ENCODE measurements at regions not wholly inside any gene's neighbourhood (a gene's known extent, or its start where the extent isn't known, plus 50 kb on each side); places are given as distances from the start of the nearest gene placed in this dataset.

DNA sequence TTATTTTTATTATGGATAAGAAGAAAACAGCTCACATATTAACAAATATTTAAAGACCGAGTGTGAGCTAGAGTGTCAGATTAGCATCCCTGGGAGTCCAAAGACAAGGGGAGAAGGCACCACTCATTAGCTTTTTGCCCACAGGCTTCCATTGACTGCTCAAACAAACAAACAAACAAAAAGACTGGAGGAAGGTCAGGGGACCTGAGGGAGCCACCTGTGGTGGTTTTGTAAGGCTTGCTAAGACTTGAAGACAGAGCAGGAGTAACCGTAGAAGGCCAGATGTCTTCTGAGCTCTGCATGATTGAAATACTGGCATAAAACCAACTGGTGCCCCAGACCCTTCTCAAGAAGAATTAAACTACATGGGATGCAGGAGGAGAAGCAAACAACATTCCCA, 395.2 kb upstream of the CNTN5 start:
- TF ChIP-seq, protein P1, sequence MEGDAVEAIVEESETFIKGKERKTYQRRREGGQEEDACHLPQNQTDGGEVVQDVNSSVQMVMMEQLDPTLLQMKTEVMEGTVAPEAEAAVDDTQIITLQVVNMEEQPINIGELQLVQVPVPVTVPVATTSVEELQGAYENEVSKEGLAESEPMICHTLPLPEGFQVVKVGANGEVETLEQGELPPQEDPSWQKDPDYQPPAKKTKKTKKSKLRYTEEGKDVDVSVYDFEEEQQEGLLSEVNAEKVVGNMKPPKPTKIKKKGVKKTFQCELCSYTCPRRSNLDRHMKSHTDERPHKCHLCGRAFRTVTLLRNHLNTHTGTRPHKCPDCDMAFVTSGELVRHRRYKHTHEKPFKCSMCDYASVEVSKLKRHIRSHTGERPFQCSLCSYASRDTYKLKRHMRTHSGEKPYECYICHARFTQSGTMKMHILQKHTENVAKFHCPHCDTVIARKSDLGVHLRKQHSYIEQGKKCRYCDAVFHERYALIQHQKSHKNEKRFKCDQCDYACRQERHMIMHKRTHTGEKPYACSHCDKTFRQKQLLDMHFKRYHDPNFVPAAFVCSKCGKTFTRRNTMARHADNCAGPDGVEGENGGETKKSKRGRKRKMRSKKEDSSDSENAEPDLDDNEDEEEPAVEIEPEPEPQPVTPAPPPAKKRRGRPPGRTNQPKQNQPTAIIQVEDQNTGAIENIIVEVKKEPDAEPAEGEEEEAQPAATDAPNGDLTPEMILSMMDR (IDR thresholded peaks at IDR 0.05), result no peak

DNA sequence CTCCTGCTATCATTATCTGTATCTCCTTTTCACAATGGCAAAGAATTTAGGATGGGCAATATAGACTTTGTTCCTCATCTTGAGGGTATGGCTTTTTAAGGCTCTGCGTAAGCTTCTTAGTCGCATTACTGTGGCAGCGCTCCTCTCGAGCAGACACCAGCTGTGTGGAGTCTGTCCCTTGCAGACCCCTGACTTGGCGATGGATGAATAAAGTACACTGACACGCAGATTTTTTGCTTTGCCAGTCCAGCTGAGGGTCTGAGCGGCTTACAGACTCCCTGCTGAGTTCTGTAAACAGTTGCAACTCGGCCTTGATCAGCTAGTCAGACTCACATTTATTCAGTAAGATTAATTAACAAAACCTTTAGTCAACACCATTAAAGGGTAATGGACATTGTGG, 390.0 kb upstream of the CNTN5 start:
- TF ChIP-seq, protein P1 (IDR thresholded peaks at IDR 0.05), result no peak

DNA sequence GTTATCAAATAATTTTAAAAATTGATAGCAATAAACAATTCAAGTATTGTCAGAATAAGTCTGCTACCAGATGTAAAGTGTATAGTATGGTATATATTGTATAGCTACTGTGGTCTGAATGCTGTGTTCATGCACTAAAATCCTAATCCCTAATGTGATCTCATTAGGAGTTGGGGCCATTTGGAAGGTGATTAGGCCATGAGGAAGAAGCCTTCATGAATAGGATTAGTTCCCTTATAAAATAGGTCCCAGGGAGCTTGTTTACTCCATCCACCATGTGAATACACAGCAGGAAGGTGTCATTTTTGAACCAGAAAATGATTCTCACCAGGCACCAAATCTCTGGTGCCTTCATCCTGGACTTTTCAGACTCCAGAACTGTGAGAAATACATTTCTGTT, 363.0 kb upstream of the CNTN5 start:
- TF ChIP-seq, protein P1 (IDR thresholded peaks at IDR 0.05), result no peak

DNA sequence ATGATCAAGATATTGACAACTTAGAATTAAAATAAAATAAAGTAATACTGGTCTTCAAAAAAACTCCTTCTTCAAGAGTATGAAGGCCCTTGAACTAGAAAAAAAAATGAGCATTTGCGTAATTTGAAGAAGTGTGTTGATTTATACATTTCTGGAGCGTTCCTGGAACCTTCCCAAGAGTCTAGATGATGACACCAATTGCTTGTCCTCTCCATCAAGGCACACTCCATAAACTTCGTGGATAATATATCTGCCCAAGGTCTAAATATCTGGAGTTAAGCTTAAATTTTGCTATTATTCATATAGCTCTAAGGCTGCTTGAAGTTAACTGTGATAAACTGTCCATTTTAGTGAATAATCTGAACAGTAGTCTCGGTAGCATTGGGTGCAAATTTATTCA, 361.3 kb upstream of the CNTN5 start:
- TF ChIP-seq, protein P1 (IDR thresholded peaks at IDR 0.05), result no peak

DNA sequence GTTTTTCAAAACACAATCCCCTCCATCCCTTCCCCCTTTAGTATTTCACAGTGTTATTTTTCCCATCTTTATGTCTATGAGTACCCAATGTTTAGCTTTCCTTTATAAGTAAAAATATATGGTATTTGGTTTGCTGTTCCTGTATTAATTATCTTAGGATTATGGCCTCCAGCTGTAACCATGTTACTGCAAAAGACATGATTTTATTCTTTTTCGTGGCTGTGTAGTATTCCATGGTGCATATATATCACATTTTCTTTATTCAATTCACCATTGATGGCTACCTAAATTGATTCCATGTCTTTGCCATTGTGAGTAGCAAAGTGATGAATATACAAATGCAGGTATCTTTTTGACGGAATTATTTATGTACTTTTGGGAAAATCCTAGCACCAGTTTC, 346.4 kb upstream of the CNTN5 start:
- TF ChIP-seq, protein P1 (IDR thresholded peaks at IDR 0.05), result no peak

DNA sequence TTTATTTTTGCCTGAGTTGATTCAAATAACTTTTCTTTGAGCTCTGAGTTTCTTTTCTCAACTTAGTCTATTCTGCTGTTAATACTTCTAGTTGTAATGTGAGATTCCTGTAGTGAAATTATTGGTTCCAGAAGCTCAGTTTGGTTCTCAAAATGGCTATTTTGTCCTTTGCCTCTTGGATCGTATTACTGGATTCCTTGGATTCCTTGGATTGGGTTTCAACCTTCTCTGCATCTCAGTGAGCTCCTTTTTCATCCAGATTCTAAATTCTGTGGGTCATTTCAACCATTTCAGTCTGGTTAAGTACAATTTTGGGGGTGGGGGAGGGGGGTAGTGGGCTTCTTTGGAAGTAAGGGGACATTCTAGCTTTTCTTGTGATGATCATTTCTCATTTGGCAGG, 341.1 kb upstream of the CNTN5 start:
- TF ChIP-seq, protein P1 (IDR thresholded peaks at IDR 0.05), result no peak

DNA sequence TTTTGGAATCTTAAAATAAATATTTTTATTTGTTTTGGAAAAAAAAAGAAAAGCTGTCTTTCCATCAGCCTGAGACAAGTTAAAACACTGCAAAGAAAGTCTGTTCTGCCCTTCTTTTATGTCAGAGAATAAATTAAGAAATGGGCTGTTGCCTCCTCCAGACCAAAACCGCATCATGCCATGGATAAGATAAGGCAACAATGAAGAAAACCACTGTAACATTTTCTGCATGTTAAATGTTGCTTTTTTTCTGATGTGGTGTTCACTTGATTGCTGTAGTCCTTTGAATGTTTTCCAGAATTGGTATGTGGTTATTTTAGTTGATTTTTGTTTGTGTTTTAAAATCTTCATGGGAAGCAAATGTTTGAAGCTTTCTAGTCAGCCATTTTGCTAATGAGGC, 319.2 kb upstream of the CNTN5 start:
- TF ChIP-seq, protein P1 (IDR thresholded peaks at IDR 0.05), result no peak

DNA sequence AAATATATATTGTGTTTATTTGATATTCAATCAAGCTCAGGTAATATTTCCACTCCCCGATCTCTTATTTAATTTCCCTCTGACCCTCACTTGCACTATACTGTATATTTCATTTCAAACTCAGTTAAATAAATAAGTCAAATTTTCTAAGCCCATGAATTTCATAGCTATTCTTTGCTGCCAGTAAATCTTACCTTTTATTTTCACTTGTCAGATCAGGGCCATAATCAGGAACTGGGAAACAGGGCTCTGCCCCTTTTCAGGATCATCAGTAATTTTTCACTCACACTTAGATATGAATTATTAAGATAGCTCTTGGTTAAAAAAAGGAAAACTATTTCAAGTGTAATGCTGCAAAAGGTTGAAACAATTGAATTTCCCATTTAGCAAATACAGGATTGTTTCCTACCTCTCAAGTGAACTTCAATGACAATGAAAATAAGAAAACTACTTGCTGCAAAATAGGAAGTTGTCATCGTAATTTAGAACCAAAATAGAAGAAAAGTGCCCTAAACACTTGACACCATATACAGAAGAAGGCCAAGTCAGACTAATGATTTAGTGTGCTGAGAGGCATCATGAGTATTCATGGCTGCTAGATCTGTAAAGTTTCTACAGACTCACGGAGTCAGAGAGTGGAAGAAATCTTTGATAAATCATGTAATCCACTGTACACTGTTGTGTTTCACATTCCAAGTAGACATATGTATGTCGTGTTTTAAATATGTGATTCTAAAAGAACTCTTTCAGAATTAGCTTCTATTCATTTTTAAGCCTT, 316.8 kb upstream of the CNTN5 start:
- TF ChIP-seq, protein P1 (IDR thresholded peaks at IDR 0.05), result no peak
